Caco-2 (cell line): ENCODE measurements at regions not wholly inside any gene's neighbourhood (a gene's known extent, or its start where the extent isn't known, plus 50 kb on each side); places are given as distances from the start of the nearest gene placed in this dataset.

ENCODE experiments used
- BruUV-seq: library from RNA; stranded (reverse); fragments of 400-500 nt; replicated peaks from 2 replicates; lab custom pipeline; 2021; lab: Mats Ljungman, UMichigan
- CTCF ChIA-PET: fragments of 300-600 bp; sonication (Branson Sonifier 250); formaldehyde crosslinking; loops from one replicate; lab custom pipeline; 2022; ENCODE audit warnings: antibody characterized with exemption; lab: Charles Lee
- POLR2A ChIA-PET: fragments of 300-600 bp; sonication (Branson Sonifier 250); formaldehyde crosslinking; loops from one replicate; lab custom pipeline; 2022; ENCODE audit warnings: antibody characterized with exemption; lab: Charles Lee
- DNase-seq, 2 experiments: peaks; one replicate each; pipeline versions ENCODE4 v3.0.0 to v3.0.0-alpha.2; 2020 to 2022
- H3K27me3 ChIP-seq: replicated peaks from 2 replicates; pipeline ENCODE4 v1.6.0; 2011; ENCODE audit warnings: low read length; ENCODE audit not compliant: control insufficient read depth, insufficient read depth
- H3K36me3 ChIP-seq: 2 replicates; pipeline ENCODE4 v1.5.1; 2011; ENCODE audit warnings: low read length; ENCODE audit not compliant: control insufficient read depth, insufficient read depth
- H3K4me1 ChIP-seq: fragments of 250-450 bp; sonication (Bioruptor Pico); 2 replicates; pipeline ENCODE4 v1.5.1; 2020; ENCODE audit warnings: mild to moderate bottlenecking
- H3K4me3 ChIP-seq: 2 replicates; pipeline ENCODE4 v1.5.1; 2011; ENCODE audit warnings: low read depth, mild to moderate bottlenecking, control low read depth, low read length
- H3K9me3 ChIP-seq: fragments of 250-450 bp; sonication (Bioruptor Pico); 2 replicates; pipeline ENCODE4 v1.5.1; 2020; ENCODE audit warnings: mild to moderate bottlenecking, moderate library complexity
- H3K27ac Mint-ChIP-seq: one replicate; pipeline ENCODE4 v1.8.0; 2022; ENCODE audit warnings: mixed read lengths; ENCODE audit not compliant: unreplicated experiment
- H3K27me3 Mint-ChIP-seq: one replicate; pipeline ENCODE4 v1.8.0; 2022; ENCODE audit warnings: mixed read lengths; ENCODE audit not compliant: insufficient read depth, unreplicated experiment
- H3K36me3 Mint-ChIP-seq: one replicate; pipeline ENCODE4 v1.8.0; 2022; ENCODE audit warnings: mild to moderate bottlenecking, mixed read lengths; ENCODE audit not compliant: insufficient read depth, unreplicated experiment
- H3K4me1 Mint-ChIP-seq: one replicate; pipeline ENCODE4 v1.8.0; 2022; ENCODE audit warnings: low read depth, mixed read lengths; ENCODE audit not compliant: unreplicated experiment
- H3K4me3 Mint-ChIP-seq: one replicate; pipeline ENCODE4 v1.8.0; 2022; ENCODE audit warnings: mild to moderate bottlenecking, moderate library complexity, mixed read lengths; ENCODE audit not compliant: unreplicated experiment
- H3K9me3 Mint-ChIP-seq: one replicate; pipeline ENCODE4 v1.8.0; 2022; ENCODE audit warnings: mixed read lengths; ENCODE audit not compliant: unreplicated experiment
- CTCF ChIP-seq, 2 experiments: fragments of 200-600 bp in 1 of 2; IDR thresholded peaks; 1 replicate in 1 of 2; 2 replicates in 1 of 2; pipeline versions ENCODE4 v1.5.1 to v1.8.0; 2011 to 2022; ENCODE audit warnings: antibody characterized with exemption in 1 of 2, control low read depth in 1 of 2, inconsistent platforms in 1 of 2, low read depth in 1 of 2, low read length in 1 of 2, mild to moderate bottlenecking in 1 of 2, moderate library complexity in 1 of 2; ENCODE audit not compliant: insufficient read depth in 1 of 2, severe bottlenecking in 1 of 2, unreplicated experiment in 1 of 2
- intact Hi-C: fragments of 100-400 bp; cut with micrococcal nuclease; formaldehyde crosslinking; loops from one replicate; pipeline ENCODE4 v1.10.0; 2022; ENCODE audit not compliant: unreplicated experiment

GRCh38 chr13:105273665-105274222 is 1261.7 kb downstream of the EFNB2 start:
- no TSS peak for BruUV-seq
- Histone ChIP-seq H3K9me3 (no peaks in the 10 kb centered on the region), H3K4me1 (no peaks in the 10 kb centered on the region), H3K36me3 (no peaks in the 10 kb centered on the region), H3K27me3 (no peaks in the 10 kb centered on the region), H3K4me3 (no peak overlapping the region)
- Mint-ChIP-seq H3K36me3 (no peaks in the 10 kb centered on the region), H3K9me3 (no peaks in the 10 kb centered on the region), H3K4me3 (no peak overlapping the region), H3K4me1 (no peaks in the 10 kb centered on the region), H3K27me3 (no peaks in the 10 kb centered on the region), H3K27ac (no peak overlapping the region)
- CTCF ChIA-PET, result no interaction called here
- intact Hi-C loops, result no loop called here
- TF ChIP-seq CTCF (IDR thresholded peaks at IDR 0.05; ENCODE audit: insufficient read depth in 1 of 2, low read depth in 1 of 2, low read length in 1 of 2, severe bottlenecking in 1 of 2, unreplicated experiment in 1 of 2), result no peak
- POLR2A ChIA-PET, result no interaction called here
- DNase-seq, result no peak

DNA sequence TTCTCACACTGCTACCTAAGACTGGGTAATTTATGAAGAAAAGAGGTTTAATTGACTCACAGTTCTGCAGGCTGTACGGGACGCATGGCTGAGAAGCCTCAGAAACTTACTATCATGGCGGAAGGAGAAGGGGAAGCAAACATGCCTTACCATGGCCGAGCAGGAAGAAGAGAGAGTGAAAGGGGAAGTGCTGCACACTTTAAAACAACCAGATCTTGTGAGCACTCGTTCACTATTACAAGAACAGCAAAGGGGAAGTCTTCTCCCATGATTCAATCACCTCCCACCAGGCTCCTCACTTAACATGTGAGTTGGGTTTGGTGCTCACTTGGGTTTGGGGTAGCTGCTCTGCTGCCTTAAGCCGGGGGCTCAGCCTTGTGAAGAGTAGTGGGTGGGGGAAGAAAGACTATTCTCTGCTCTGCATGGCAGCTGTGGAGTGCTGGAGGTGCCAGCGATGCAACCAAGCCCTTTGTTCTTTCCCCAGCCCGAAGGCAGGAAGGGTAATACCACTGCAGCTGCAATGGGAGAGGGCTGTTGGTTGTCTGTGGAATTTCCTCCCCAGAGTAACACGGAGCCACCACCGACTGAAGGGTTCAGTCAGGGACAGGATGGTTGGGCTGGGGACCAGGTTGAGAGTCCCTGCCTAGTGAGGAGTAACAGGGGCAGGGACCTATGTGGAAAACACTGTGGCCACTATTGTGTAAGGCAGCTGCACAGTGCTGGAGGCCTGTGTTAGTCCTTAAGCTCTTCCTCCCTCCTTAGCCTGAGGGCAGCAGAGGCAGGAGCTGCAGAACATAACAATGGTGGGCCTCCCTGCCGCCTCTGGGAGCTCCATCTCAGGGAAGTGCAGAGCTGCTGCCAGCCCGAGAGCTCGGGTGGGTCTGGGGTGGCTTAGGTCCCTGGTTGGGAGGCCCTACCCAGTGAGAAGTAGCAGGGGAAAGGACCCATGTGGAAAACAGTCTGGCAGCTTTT is 1262.5 kb downstream of the EFNB2 start:
- no peaks in the 10 kb centered on the region for H3K36me3 Mint-ChIP-seq
- no peaks in the 10 kb centered on the region for H3K27me3 Mint-ChIP-seq
- Histone ChIP-seq H3K9me3 (no peaks in the 10 kb centered on the region), H3K4me1 (no peaks in the 10 kb centered on the region), H3K4me3 (no peak overlapping the region), H3K27me3 (no peaks in the 10 kb centered on the region), H3K36me3 (no peaks in the 10 kb centered on the region)
- POLR2A ChIA-PET, result no interaction called here
- DNase-seq, result no peak
- no TSS peak for BruUV-seq
- H3K27ac Mint-ChIP-seq, result no peak overlapping the region
- intact Hi-C loops, result no loop called here
- no peak for TF ChIP-seq CTCF (IDR thresholded peaks at IDR 0.05; ENCODE audit: insufficient read depth in 1 of 2, low read depth in 1 of 2, low read length in 1 of 2, severe bottlenecking in 1 of 2, unreplicated experiment in 1 of 2)
- no peak overlapping the region for H3K4me3 Mint-ChIP-seq
- CTCF ChIA-PET, result no interaction called here
- H3K4me1 Mint-ChIP-seq, result no peaks in the 10 kb centered on the region
- H3K9me3 Mint-ChIP-seq, result no peaks in the 10 kb centered on the region

DNA sequence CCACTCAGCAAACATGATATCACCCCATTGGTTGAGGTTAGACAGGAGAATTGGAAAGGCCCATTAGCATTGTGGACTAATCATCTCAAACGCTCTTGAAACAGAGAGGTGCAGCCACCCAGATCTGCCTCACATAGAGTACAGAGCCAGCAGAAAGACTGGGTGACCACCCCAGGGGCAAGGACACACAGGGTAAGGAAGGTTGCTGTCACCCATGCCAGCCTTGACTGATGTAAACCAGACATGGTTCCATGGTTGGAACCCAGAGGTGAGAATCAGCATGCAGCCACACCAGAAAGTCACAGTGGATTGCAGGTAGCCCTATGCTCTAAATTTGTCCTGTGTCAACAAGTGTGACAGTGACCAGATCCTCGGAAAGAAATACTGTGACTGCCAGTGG is 1268.8 kb downstream of the EFNB2 start:
- TF ChIP-seq CTCF (IDR thresholded peaks at IDR 0.05; ENCODE audit: insufficient read depth in 1 of 2, low read depth in 1 of 2, low read length in 1 of 2, severe bottlenecking in 1 of 2, unreplicated experiment in 1 of 2), result no peak

More for the DNA sequence above, 1268.8 kb downstream of the EFNB2 start:
- H3K4me1 Mint-ChIP-seq, result no peaks in the 10 kb centered on the region
- H3K36me3 ChIP-seq, result no peaks in the 10 kb centered on the region
- H3K36me3 Mint-ChIP-seq, result no peaks in the 10 kb centered on the region
- H3K4me1 ChIP-seq, result no peaks in the 10 kb centered on the region
- no peak overlapping the region for H3K4me3 ChIP-seq
- H3K4me3 Mint-ChIP-seq, result no peak overlapping the region
- H3K9me3 ChIP-seq, result no peaks in the 10 kb centered on the region
- ChIA-PET CTCF (no interaction called here), POLR2A (no interaction called here)
- H3K27me3 Mint-ChIP-seq, result no peaks in the 10 kb centered on the region
- BruUV-seq, result no TSS peak
- intact Hi-C loops, result no loop called here
- H3K27me3 ChIP-seq, result no peaks in the 10 kb centered on the region
- no peak overlapping the region for H3K27ac Mint-ChIP-seq
- DNase-seq, result no peak
- no peaks in the 10 kb centered on the region for H3K9me3 Mint-ChIP-seq
